ENCODE measurements at regions not wholly inside any gene's neighbourhood (a gene's known extent, or its start where the extent isn't known, plus 50 kb on each side); places are given as distances from the start of the nearest gene placed in this dataset.

DNA sequence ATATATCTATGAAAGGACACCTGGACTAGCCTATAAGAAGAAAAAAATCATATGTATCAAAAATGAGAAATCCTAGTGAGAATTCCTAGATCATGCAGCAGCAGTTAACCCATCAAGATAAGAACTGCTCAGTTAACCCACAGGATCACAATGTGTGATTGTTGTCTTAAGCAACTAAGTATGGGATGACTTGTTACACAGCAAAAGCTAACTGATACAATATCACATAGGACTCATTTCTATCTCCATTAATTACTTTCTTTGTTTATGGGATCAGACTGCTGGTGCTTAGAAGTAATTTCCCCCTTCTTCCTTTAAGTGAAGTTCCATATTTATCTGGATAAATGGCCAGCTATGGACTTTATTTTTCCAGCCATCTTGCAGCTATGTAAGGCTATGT is 280.8 kb upstream of the MARCKS start:
- DNase-seq (ENCODE audit: low read depth) = no peak

DNA sequence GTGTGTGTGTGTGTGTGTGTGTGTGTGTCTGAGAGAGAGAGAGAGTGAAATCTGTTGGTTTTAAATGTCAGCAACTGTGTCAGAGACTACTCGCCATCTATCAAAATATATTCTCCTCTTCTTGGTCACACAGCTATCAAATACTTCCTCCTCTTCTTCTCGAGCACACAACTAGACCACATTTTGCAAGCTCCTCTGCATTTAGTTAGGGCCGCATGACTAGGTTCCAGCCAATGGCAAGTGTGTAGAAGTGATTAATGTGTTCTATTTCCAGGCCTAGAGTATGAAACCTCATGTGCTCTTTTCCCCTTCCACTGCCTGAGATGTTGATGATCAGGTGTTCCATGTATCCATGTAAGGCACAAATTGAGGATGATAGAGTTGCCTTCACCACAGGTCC is 278.5 kb upstream of the MARCKS start:
- DNase-seq (ENCODE audit: low read depth) = no peak

DNA sequence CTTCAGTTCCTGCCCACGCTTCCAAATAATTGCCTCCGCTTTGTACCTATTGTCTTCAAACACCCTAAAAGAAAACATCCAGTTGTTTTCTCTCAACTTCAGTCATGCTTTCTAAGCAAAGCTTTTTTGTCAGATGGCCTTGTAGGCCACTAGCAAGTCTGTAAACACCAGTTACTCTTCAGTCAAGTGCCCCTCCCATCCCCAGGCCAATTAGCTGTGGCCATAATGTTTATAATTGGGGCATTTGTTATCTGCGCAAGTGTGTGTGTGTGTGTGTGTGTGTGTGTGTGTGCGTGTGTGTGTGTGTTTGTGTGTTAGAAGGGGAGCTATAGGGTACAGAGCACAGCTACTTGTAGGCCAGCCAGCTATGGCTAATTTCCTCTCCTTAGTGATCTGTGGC is 272.4 kb upstream of the MARCKS start:
- no peak for DNase-seq (ENCODE audit: low read depth)

DNA sequence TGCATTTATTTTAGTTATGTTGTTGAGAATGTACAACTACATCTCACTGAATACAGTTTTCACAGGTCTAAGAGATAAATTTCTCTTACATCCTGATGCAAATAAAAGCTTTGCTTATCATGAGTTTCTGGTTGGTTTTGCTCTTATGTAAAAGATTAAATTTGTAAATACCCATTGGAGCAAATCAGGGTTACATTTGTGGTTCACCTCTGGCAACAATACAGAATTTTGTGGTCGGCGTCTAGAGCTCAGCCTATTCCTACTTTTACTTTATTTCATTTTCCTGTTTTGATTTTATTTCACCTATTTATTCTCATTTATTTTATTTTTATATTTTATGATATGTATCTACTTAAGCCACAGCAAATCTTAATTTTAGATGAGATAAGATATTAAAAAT is 271.9 kb upstream of the MARCKS start:
- DNase-seq (ENCODE audit: low read depth) = no peak

DNA sequence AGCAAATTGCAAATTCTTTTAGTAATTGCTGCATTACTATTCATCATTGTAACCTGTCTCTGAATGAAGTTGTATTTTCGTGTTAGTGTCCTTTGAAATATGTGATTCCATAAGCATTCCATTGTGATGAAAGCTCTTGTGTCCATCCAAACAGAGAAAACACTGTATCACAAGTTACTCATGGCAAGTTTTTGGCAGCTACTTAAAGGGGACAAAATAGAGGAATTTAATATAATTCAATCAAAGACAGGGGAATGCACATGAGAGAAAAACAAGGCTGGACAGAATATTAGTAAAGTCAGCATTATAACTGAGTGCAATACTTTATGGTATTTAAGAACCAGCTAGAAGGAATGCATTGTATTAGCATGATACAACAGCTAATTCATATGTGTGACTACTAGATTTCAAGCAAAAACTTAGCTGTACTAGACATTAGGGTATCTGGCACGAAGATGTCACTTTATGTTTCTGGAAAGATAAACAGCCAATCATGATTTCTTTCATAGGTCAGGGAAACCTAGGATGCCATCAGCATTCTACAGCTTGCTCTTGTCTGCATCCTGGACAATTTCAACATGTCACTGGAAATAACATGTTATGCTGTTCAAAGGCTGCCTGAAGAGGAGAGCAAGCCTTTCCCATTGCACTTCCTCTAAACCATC is 270.6 kb upstream of the MARCKS start:
- DNase-seq (ENCODE audit: low read depth) = peak; percentile 23

DNA sequence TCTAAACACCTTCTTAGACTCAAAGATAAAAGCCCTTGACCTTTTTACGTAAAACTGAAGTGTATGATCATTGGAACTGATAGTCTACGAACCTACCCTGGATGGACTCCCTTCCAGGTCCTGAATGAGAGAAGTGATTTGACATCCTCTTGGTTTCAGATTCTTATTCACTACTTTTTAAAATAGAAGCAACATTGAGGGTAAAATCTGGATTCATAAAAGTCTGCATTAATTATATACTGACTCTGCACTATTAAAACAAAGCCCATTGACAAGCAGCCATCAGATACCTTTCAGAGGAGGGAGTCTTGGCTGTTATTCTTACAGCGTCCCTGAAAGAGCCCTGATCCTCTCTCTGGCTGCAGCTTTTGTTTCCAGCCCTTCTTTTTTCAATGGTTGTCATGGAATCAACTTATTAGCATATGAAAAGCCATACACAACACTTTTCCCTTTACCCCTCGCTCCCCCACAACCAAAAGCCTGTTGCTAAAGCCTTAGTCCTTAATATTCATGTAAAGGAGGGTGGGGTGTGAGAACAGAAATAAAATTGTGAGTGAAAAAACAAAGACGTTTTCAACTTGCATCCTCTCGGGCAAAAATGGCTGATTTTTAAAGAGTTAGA is 270.0 kb upstream of the MARCKS start:
- DNase-seq (ENCODE audit: low read depth) = no peak

DNA sequence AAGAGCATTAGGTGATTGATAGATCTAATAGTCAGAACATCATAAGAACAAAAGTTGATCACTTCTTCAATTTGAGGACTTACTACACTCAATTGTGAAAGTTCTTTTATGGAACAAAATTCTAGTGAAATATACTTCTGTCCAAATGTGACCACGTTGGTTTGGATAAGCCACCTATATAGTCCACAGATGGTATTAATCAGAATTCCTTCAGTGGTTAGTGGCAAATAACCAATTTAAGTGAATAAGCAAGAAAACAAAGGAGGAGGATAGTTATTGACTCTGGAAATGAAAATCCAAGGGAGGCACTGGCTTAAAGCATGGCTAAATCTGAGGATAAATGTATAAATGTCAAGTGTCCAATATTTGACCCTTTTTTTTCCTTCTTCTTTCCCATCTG is 268.5 kb upstream of the MARCKS start:
- DNase-seq (ENCODE audit: low read depth) = no peak

DNA sequence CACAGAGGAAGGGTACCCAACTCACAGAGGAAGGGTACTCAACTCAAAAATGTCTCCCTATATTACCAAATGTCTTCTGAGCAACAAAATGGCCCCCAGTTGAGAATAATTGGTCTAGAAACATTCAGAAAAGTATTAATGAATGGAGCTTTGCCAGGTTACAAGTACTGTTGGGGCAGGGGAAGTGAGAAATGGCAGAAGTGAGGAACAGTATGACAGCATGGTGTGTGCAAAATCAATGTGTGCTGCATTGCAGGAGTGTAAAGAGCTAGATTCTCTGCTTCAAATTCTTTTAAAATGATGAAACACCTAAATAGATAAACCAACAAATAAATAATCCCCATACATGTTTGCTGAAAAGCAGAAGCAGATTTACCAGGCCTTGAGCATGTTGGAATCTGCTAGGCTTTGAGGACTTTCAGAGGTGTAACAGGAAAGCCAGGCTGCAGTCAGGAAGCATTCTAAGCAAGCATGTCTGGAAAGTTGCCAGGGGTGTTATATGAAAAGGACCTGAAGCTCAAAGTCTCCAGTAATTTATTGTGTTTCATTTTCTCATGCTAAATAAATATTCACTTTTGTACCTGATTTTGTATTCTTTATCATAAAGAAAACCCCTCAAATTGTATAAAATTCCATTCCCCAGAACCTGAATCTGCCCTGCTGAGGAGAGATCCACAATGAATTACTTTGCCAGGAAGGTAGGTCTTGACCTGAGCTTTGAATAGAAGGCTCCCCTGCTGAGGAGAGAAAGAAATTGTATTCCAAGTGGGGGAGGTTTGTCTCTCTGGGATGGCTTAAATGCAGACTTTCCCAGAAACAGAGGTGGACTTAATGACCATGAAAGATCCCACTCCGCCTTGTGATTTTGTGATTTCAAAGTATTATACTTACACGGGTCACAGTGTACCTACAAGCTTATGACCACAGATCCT is 265.0 kb upstream of the MARCKS start:
- DNase-seq (ENCODE audit: low read depth) = no peak

DNA sequence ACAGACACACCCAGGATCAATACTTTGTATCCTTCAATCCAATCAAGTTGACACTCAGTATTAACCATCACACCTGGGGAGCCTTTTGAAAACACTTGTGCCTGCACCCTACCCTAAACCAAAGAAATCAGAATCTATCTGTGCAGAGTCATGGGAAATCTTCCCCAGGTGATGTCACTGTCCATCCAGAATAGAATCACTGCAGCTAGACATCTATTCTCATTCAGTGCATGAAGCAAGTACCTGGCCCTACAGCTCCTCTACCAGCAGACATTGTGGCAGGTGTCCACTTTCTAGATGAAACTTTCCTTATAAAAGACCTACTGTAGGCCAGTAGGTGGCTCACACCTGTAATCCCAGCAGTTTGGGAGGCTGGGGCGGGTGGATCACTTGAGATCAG is 262.4 kb upstream of the MARCKS start:
- DNase-seq (ENCODE audit: low read depth) = no peak

DNA sequence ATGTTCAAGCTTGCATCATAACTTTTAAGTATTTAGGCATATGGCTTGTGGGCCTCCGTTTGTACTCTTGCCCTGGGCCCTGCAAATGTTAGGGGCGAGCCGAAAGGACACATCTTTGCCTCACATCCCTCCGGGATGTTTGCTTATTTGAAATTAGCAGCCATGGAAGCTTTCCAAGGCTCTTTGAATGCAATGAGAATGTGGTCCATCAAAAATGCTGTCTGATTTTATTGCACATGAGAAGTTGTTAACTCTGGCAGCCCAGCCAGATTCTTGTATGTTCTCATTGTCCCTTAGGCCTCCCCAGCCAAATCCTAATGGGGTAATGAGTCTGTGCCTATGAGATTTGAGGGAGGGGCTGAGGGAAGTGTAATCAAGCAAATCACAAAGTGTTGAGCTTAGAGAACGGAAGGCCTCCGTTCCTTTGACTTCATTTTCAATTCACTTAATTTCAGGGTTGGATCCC is 261.2 kb upstream of the MARCKS start:
- no peak for DNase-seq (ENCODE audit: low read depth)

DNA sequence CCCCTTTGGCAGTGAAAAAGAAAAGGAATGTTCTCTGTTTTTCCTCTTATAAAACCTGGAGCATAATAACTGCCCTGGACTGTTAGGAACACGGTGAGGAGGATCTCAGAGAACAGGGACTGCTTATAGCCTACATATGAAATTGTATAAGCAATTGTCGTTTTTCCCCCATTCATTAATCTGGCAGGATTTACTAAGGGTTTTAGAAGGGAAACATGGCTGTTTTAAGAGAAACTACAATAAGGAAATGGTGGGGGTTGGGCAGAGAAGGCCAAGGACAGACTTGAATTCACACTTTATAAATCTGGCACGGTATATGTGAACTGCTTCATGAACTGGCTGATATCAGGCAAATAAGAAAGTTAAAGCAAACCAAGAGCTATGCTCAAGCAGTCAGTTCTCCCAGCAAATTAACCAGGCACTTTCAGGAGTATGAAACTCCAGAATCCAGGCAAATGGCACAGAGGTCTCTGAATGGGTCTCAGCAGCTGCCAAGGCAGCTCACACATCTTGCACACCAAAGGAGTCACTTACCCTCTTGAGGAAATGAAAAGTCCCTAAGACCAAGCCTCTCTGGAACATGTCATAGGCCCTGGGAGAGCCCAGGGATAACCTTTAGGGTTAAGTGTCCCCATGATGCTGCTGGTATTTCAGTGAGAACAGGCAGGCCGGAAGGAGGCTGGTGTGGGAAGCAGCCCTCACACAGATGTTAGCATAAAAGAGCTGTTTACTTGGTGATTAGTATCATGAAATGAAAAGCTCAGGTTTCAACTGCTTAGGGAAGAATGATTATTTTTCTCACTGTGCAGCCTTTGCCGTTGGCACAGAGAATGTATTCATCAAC is 260.5 kb upstream of the MARCKS start:
- no peak for DNase-seq (ENCODE audit: low read depth)

DNA sequence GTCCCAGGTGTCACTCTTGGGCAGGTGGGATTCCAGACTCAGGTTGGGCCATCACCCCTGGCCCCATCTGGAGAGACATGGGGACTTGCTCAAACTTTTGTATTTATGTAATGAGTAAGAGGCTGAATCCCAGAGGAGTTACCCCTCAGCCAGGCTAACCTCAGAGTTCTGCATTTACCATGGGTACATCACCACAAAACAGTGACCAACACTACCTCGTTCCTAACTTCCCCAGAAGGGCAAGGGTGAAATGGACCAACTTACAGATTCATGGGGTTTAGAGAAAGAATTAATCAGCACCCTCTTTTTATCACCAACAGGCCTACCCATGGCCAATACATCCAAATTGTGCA is 259.9 kb upstream of the MARCKS start:
- DNase-seq (ENCODE audit: low read depth) = no peak

DNA sequence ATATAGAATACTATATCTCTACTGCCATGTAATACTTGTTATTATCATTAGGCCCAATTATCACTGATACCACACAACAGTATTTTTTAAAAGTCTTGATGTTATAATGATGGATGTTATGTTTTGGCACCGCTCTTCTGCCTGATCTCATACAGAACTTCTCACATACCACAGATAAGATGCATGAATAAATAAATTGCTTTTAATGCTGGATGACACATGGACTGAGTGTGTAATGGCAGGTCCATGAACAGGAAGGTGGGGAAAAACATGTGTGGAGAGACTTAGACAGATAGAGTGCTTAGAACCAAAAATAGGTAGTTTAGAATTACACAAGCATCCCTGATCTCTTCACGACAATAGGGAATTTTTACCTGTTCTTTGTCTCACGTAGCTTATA is 258.4 kb upstream of the MARCKS start:
- DNase-seq (ENCODE audit: low read depth) = no peak

DNA sequence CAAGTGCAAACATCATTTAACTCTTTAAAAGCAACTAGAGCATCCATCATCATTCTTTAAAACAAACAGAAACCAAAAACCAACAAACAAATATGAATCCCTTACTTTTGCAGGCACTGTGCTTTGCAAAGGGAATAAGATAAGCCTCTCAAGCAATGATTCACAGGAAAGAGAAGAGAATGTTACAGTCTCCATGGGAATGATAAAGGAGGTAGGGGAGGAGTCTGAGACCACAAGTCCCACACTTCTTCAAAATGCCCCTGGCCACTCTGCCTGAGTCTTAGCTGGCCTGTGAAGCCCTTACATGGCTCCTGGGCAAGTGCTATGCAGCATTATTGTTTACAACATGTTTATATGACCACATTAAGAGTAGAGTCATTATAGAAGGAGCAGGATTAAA is 257.7 kb upstream of the MARCKS start:
- no peak for DNase-seq (ENCODE audit: low read depth)

DNA sequence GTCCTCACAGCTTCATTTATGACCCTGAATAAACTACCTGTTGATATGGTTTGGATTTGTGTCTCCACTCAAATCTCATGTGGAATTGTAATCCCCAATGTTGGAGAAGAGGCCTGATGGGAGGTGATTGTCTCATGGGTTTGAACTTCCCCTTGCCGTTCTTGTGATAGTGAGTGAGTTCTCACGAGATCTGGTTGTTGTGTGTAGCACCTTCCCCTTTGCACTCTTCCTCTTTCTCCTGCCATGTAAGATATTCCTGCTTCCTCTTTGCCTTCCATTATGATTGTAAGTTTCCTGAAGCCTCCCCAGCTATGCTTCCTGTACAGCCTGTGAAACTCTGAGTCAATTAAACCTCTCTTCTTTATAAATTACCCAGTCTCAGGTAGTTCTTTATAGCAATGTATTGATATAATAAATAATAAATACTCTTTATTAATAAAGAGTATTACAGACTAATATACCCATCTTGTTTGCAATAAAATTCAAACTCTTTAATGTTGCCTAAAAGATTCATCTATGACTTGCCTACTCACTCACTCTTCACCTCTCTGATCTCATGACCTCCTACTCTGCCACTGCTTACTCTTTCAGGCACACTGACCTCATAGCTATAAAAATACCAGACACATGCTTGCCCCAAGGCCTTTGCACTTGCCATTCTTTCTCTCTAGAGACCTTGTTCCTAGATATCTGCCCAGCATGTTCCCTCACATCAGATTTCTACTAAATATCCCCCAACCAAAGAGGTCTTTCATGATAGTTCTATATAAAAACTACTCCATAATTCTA is 256.4 kb upstream of the MARCKS start:
- DNase-seq (ENCODE audit: low read depth) = no peak

DNA sequence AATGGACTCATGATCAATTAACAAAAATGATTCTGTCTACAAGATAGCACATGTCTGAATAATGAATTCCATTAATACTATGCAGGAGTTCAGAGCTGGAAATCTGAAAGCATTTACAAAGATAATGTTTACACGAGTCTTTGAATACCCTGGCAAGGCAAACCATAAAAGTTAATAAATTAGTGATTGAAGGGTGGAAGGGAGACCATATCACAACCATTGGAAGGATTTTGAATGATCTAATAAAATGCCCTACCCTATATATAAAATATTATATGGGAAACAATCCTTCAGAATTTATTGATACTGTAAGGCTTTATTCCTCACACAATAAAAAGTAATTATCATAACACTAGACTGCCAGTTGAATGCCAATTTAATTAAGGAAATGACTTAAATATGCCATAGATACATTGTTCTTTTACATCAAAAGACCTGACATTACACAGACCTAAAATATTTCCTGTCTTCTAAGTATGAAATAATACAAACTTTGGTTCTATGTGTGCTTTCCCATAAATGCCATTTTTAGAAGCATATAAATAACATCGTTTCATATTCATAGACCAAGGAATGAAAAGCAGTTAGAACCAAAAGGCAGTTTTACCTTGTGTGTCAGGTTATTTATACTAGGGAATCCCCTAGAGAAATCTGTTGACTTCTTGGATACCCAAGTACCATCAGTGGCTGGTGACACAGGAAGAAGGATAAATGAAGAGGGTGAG is 249.2 kb upstream of the MARCKS start:
- no peak for DNase-seq (ENCODE audit: low read depth)

DNA sequence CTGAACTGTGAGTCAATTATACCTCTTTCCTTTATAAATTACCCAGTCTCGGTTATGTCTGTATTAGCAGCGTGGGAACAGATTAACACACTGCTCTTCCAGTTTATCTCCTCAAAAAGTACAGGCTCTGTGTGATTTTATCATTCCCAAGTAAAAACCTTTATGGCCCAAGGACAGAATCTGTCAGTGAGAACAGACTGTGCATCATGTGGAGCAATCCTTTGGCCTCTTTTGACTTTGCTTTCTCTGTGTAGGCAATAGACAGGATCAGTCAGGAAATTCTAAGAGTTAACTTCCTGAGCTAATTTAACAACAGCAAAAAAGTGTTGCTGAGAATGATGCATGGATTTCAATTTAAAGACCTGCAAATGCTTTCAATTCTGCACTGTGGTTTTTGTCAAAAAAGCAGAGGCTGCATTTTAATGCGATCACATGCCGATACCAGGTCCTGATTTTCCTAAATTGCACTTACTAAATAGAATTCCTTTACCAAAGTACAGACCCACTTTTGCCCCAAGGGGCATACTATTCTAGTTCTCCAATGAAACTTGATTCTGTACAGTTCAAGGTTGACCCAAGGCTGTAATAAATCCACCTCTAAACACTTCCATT is 246.7 kb upstream of the MARCKS start:
- DNase-seq (ENCODE audit: low read depth) = no peak

DNA sequence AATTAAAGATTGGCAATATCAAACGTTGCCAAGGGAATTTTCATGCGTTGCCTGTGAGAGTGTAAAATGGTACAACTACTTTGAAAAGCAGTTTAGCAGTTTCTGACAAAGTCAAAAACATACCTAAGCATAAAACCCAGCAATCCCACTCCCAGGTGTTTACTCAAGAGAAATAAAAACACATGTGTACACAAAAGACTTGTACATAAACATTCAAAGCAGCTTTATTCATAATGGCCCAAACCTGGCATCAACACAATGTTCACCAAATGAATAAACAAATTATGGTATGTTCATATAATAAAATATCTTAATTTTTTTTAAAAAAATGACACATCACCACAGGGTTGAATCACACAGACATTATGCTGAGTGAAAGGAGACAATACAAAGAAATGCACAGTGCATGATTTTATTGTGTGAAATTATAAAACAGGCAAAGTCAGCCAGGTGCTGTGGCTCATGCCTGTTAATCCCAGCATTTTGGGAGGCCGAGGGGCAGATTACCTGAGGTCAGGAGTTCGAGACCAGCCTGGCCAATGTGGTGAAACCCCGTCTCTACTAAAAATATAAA is 240.4 kb upstream of the MARCKS start:
- DNase-seq (ENCODE audit: low read depth) = no peak

DNA sequence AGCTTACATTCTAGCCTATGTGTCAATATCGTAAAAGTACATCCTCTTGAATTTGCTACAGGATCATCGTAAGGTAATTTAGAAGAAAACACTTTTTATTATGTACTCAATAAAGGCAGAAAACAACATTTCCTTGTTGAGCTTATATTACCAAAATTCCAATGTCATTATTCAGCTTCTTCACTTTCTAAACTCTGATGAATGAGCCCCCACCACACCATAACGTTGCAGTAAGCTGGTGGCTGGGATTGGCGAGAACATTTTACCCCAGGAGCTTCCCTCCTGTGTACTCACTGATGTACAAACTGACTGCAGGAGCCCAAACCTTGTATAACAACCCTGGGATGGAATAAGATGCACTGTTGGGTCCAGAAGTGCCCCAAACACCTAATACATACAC is 238.1 kb upstream of the MARCKS start:
- DNase-seq (ENCODE audit: low read depth) = no peak

DNA sequence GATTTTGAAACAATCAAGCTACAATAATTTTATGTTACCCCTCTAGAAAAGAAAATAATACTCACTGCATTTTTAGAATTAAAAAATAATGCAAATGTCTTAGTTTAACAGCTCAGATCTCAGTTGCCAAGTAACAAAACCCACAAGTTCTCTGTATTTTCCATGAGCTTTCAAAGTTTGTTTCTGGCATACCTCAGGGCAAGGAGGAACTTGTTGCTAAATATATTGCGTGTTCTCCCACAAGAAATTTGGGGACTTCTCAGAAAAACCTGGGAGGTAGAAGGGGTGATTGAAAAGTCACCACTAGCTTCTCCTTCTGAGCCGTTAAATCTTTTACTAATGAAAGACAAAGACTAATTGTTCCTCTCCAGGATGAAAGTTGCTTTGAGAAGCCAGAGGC is 236.8 kb upstream of the MARCKS start:
- no peak for DNase-seq (ENCODE audit: low read depth)

Measured in HS-5 (cell line).